ENCODE measurements at regions not wholly inside any gene's neighbourhood (a gene's known extent, or its start where the extent isn't known, plus 50 kb on each side); places are given as distances from the start of the nearest gene placed in this dataset.

DNA sequence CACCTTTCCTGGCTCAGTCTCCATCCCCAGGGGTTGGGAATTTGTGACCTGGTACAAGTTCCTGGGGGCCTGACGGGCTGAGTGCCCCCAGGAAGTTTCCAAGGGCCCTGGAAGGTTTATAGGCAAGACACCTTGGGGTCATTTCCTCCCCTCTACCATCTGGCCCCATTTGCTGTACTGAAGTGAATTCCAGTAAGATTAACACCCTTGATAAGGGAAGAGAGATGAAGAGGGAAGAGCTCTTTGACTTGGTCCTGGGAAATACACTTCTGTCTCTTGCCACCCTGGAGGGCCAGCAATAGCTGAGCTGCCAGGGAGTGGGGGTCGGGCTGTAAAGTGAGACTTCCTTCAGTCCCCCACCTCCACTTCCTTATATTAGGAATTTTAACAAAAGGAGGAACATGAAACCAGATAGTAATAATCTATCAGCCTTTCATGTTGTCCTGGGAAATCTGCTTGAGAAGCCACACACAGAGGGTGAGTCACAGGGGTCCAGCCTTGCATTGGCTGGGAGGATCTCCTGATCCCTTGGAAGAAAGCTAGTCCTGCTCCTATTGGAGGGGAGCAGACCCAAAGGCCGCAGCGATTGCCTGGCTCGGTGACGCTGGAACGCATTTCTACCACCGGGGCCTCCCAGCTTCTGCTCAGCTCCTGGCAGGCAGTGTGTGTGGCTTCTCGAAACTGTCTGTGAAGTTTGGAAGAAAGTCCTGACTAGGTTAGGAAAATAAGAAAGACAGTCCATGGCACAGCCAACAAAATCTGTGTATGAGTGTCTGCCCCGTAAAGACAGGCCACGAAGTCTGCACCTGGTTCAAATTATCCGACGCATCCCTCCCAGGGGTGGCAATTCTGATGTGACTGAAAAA is 87.3 kb downstream of the ACAA2 start:
- no peaks in the 10 kb centered on the region for H3K9me3 ChIP-seq (ENCODE audit: insufficient read depth, low read depth, low read length)
- H3K9ac ChIP-seq (ENCODE audit: low read depth, low read length, poor library complexity, severe bottlenecking), result no peak overlapping the region
- H4K20me1 ChIP-seq (ENCODE audit: insufficient read depth, low read length, poor library complexity, severe bottlenecking), result no peaks in the 10 kb centered on the region
- no peak overlapping the region for H2AFZ ChIP-seq (ENCODE audit: low read length)
- no peak overlapping the region for H3K4me2 ChIP-seq (ENCODE audit: low read depth, low read length, poor library complexity, severe bottlenecking)
- H3K4me1 ChIP-seq (ENCODE audit: insufficient read depth, low read length, poor library complexity, severe bottlenecking), result no peaks in the 10 kb centered on the region
- no peaks in the 10 kb centered on the region for H3K9me2 ChIP-seq (replicated peaks; ENCODE audit: low read depth, low read length)
- no peaks in the 10 kb centered on the region for H3K36me3 ChIP-seq (ENCODE audit: insufficient read depth, low read length)
- no peak overlapping the region for H3K4me3 ChIP-seq (ENCODE audit: low read length, poor library complexity, severe bottlenecking)
- no peaks in the 10 kb centered on the region for H3K79me2 ChIP-seq (ENCODE audit: insufficient read depth, low read length)
- TF ChIP-seq EZH2phosphoT487 (IDR thresholded peaks at IDR 0.05; ENCODE audit: borderline replicate concordance), result no peak
- TF ChIP-seq, protein P1, sequence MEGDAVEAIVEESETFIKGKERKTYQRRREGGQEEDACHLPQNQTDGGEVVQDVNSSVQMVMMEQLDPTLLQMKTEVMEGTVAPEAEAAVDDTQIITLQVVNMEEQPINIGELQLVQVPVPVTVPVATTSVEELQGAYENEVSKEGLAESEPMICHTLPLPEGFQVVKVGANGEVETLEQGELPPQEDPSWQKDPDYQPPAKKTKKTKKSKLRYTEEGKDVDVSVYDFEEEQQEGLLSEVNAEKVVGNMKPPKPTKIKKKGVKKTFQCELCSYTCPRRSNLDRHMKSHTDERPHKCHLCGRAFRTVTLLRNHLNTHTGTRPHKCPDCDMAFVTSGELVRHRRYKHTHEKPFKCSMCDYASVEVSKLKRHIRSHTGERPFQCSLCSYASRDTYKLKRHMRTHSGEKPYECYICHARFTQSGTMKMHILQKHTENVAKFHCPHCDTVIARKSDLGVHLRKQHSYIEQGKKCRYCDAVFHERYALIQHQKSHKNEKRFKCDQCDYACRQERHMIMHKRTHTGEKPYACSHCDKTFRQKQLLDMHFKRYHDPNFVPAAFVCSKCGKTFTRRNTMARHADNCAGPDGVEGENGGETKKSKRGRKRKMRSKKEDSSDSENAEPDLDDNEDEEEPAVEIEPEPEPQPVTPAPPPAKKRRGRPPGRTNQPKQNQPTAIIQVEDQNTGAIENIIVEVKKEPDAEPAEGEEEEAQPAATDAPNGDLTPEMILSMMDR (conservative IDR thresholded peaks at IDR 0.05; ENCODE audit: low read length), result no peak
- no peaks in the 10 kb centered on the region for H3F3A ChIP-seq (ENCODE audit: low read depth)
- no peaks in the 10 kb centered on the region for H3K27me3 ChIP-seq (ENCODE audit: insufficient read depth, low read length, poor library complexity, severe bottlenecking)

- Histone ChIP-seq H3K27me3 (ENCODE audit: insufficient read depth, low read length, poor library complexity, severe bottlenecking) (no peaks in the 10 kb centered on the region), H3K4me1 (ENCODE audit: insufficient read depth, low read length, poor library complexity, severe bottlenecking) (no peaks in the 10 kb centered on the region), H3K79me2 (ENCODE audit: insufficient read depth, low read length) (no peaks in the 10 kb centered on the region), H3K9ac (ENCODE audit: low read depth, low read length, poor library complexity, severe bottlenecking) (no peak overlapping the region), H2AFZ (ENCODE audit: low read length) (no peak overlapping the region), H3K9me2 (replicated peaks; ENCODE audit: low read depth, low read length) (no peaks in the 10 kb centered on the region), H3K4me2 (ENCODE audit: low read depth, low read length, poor library complexity, severe bottlenecking) (no peak overlapping the region), H3K9me3 (ENCODE audit: insufficient read depth, low read depth, low read length) (no peaks in the 10 kb centered on the region), H3F3A (ENCODE audit: low read depth) (no peaks in the 10 kb centered on the region), H3K36me3 (ENCODE audit: insufficient read depth, low read length) (no peaks in the 10 kb centered on the region), H4K20me1 (ENCODE audit: insufficient read depth, low read length, poor library complexity, severe bottlenecking) (no peaks in the 10 kb centered on the region), H3K4me3 (ENCODE audit: low read length, poor library complexity, severe bottlenecking) (no peak overlapping the region)
- TF ChIP-seq, protein P1 (conservative IDR thresholded peaks at IDR 0.05; ENCODE audit: low read length), result no peak
- no peak for TF ChIP-seq EZH2phosphoT487 (IDR thresholded peaks at IDR 0.05; ENCODE audit: borderline replicate concordance)
These were observed 89.6 kb downstream of the ACAA2 start for GRCh38 chr18:49723648-49724180.

DNA sequence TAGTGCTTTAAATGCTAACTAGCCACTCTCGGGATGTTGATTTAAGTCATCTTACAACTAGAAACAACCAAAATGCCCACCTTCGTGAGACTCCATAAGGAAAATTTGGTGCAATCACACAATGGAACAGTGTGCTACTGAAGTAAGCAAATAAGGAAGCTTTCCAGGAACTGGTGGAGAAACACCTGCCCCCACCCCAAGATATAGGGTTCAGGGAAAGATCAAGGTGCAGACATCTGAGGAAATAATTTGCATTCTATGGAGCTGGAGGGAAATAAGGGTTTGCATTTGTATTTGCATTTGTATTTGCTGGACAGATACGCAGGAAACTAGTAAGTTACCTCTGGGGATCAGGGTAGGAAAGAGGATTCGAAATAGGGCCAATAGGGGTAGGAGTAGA is 90.9 kb downstream of the ACAA2 start:
- Histone ChIP-seq H3K9me3 (ENCODE audit: insufficient read depth, low read depth, low read length) (no peaks in the 10 kb centered on the region), H3K9me2 (replicated peaks; ENCODE audit: low read depth, low read length) (no peaks in the 10 kb centered on the region), H3K4me3 (ENCODE audit: low read length, poor library complexity, severe bottlenecking) (no peak overlapping the region), H3K27me3 (ENCODE audit: insufficient read depth, low read length, poor library complexity, severe bottlenecking) (no peaks in the 10 kb centered on the region), H3F3A (ENCODE audit: low read depth) (no peaks in the 10 kb centered on the region), H3K36me3 (ENCODE audit: insufficient read depth, low read length) (no peaks in the 10 kb centered on the region), H3K4me1 (ENCODE audit: insufficient read depth, low read length, poor library complexity, severe bottlenecking) (no peaks in the 10 kb centered on the region), H2AFZ (ENCODE audit: low read length) (no peak overlapping the region), H4K20me1 (ENCODE audit: insufficient read depth, low read length, poor library complexity, severe bottlenecking) (no peaks in the 10 kb centered on the region), H3K79me2 (ENCODE audit: insufficient read depth, low read length) (no peaks in the 10 kb centered on the region), H3K9ac (ENCODE audit: low read depth, low read length, poor library complexity, severe bottlenecking) (no peak overlapping the region), H3K4me2 (ENCODE audit: low read depth, low read length, poor library complexity, severe bottlenecking) (no peak overlapping the region)
- TF ChIP-seq EZH2phosphoT487 (IDR thresholded peaks at IDR 0.05; ENCODE audit: borderline replicate concordance), result no peak
- TF ChIP-seq, protein P1 (conservative IDR thresholded peaks at IDR 0.05; ENCODE audit: low read length), result no peak
